ENCODE measurements at regions not wholly inside any gene's neighbourhood (a gene's known extent, or its start where the extent isn't known, plus 50 kb on each side); places are given as distances from the start of the nearest gene placed in this dataset.

- no peak for DNase-seq
Observed at GRCh38 chr2:9156483-9156882, 50.1 kb upstream of the ASAP2 start.

DNA sequence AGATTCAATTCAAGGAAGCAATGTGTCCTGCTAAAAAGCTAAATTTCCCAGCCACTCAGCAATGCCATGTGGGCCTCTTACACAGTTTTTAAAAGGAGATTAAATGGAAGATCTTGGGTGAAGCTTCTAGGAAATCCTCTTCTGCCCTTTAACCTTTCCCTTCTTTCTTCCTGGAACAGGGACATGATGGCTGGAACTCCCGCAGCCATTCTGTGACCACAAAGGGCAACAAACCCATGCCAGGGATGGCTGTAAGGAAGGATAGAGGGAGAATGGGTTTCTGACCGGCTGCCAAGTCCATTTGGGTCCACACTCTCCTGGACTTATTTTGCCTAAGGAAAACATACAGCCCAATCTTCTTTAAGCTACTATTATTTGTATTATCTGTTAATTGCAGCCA lies 52.6 kb upstream of the ASAP2 start:
- DNase-seq, result no peak

GRCh38 chr2:9153643-9153980 lies 53.0 kb upstream of the ASAP2 start:
- DNase-seq, result no peak

- DNase-seq, result no peak
Observed at GRCh38 chr2:9152975-9153642, 53.5 kb upstream of the ASAP2 start.

- no peak for DNase-seq
Observed at GRCh38 chr2:9150906-9151305, 55.7 kb upstream of the ASAP2 start.

DNA sequence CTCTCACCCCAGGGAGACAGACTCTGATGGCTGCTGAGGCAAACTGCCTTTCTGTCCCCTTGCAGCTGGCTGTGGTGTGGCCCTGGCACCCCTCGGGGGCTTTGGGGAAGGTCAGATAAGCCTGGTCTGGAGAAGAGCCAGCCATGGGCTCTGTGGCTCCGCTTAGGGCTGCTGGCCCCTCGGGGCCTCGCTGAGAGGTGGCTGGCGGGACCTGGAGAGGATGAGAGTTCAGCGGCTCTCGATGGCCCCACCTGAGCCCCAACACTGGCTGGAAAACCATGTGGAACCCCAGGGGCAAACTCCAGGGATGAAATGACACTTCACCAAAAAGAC lies 56.1 kb upstream of the ASAP2 start:
- DNase-seq, result no peak

DNA sequence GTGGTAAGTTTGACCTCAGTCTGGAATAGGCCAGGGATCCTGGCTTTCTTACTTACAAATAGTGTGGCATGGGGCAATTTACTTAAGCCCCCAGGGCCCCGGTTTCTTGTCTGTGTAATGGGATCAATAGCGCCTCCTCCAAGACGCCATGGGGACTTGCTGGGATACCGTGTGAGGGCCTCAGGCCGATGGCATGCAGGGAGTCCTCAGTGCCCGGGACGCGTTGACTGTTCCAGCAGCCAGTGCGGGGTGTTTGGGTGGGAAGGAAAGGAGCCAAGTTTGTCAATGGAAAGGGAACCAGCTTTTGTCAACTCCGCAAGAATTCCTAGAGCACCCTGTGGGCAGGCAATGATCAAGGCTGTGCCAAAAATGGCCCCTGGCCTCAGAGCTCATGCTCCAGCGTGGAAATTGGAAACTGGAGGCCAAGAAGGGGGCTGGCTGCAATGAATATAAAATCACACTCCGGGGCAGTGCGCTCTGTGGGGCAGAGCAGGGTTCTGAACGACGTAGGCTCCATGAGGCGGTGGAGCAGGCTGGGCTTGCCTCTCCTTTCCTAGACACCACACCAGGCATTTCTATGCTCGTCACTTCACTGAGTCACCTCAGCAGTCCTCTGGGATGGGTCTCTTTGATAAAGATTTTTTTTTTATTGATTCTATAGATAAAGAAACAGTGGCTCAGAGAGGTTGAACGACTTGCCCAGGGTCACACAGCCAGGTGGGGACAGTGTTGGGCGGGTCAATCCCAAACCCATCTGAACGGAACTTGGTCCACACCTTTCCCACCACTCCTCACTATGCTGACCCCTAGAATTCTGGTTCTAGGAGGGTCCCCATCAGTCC lies 56.7 kb upstream of the ASAP2 start:
- DNase-seq, result no peak

- no peak for DNase-seq
Observed at GRCh38 chr2:9149388-9149660, 57.3 kb upstream of the ASAP2 start.

GRCh38 chr2:9146646-9147045 lies 60.0 kb upstream of the ASAP2 start:
- DNase-seq, result no peak

DNA sequence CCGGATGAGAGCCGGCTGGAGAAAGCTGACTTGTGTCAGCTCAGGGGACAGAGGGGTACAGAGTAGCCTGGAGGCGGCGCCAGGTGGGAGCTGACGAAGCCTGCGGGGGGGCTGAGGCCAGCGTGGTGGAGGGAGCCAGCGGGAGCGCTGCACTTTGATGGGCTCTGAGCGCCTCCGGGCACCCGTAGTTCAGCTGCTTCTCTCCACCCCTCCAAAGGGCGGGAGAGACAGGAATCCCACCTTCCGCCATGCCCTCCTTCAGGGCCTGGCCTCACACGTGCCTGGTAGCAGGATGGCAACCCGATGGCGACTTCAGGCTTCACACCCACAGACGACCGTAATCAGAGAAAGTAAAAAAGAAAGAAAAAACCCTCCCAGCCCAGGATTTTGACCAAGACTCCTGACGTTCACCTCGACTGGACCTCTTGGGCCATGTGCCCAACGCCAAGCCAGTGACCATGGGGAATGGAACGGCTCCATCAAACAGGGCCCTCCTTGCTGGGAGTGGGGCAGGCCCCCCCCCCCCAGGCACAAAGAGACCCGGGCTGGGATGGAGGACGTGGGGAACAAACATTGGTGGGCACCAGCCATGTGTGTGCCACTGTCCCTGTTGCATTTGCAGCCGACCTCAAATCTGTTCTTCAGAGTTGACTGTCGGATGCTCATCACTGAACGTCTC lies 60.7 kb upstream of the ASAP2 start:
- DNase-seq, result no peak

GRCh38 chr2:9145109-9145751 lies 61.4 kb upstream of the ASAP2 start:
- no peak for DNase-seq

DNA sequence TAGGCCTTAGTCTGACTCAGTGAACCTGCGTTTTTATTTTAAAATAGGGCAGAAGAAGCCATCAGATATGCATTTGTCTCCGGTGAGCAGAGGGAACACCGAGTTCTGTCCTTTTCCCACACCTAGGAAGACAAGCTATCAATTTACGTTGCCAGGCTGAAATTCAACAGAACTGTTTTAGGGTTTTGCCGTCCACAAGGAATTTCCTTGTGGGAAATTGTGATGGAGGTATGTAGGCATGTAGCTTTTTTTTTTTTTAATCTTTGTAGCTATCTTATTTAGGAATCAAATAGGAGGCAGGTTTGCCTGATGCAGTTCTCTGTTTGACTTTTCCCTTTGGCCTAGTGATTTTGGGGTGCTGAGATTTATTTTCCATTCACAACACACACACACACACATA lies 62.0 kb upstream of the ASAP2 start:
- no peak for DNase-seq

DNA sequence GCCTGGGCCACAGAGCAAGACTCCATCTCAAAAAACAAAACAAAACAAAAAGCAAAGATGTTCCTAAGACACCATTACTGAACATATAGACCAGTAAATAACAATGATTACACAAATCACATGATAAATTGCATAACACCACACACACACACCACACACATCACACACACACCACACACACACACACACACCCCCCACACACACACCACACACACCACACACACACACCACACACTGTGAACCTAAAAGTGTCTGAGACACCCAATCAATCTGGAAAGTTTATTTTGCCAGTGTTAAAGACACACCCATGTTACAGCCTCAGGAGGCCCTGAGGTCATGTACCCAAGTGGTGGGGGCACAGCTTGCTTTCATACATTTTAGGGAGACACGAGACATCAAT lies 62.6 kb upstream of the ASAP2 start:
- DNase-seq, result no peak

DNA sequence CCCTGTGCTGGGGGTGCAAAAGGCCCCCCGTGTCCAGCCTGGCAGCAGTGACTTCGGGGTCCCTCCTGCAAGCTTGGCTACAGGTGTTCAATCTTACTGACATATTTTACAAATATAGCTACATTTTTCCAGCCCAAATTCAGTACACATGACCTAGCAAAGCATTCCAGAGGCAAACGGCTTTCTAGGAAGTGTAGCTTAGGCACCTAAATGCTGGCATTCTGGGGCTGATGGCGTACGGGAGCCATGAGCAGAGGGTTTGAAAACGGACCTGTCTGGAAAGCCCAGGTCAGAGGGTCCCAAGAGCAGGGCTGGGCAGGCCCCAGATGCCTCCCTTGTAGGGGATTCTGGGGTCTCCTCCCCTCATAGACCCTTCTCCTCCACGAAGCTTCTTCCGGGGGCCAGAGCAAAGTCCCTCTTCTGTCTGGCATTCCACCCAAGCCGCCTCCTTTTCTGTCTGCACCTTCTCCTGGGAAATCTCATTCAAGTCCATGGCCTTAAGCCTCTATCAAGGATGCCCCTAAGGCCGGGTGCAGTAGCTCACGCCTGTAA lies 63.3 kb upstream of the ASAP2 start:
- no peak for DNase-seq

DNA sequence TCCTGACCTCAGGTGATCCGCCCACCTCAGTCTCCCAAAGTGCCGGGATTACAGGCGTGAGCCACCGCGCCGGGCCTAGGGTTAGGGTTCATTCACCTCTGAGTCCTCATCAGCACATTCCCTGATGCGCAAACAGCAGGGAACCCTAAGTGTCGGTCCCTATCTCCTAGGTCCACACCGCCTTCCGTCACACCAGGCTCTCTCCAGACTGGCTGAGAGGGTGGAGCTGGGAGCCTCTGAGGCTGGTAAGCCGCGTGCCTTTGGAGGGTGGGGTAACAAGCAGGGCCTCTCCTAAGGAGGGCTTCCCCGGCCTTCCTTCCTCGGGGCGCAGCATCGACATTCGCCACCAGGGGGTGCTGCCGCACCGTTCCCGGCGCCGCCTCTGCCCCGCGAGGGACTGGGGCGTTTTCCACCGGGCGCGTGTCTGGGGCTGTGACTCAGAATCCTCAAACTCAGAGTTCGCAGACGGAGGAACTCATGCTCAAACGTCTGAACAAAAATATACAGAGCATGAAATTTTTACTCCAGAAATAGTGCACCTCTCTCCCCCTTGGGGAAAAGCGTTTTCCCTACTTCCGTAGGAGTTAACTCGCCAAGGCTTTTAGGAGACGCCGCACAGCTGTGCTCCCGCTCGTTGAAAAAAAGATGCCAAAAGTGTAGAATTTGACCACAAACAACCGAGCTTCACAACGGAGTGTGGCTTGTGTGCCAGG lies 63.9 kb upstream of the ASAP2 start:
- DNase-seq, result peak; percentile 84

DNA sequence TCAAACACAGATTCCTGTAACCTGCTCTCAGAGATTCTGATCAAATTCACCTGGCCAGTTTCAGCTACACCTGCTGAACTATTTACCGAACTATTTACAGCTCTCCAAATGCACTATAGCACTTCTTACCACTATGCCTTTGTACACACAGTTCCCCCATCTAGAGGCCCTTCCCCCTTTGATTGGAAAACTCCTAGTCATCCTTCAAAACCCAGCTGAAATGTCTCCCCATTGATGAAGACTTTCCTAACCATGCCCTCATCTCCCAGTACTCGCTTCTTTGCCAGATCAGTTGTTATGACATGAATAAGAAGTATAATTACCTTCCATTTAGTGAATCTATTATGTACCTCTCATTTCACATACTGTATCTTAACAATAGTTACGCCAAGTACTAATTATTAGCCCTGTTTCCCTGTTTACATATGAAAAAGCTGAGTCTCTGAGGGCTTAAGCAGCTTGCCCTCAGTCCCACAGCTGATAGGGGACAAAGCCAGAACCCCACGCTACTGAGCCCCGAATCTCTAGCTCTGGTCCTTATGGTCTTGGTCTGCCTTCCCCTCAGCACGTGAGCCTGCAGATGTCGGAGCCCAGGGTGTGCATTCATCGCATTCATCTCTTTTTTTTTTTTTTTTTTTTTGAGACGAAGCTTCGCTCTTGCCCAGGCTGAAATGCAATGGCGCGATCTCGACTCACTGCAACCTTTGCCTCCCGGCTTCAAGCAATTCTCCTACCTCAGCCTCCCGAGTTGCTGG lies 64.7 kb upstream of the ASAP2 start:
- DNase-seq, result no peak

- no peak for DNase-seq
Observed at GRCh38 chr2:9141091-9141667, 65.4 kb upstream of the ASAP2 start.

- DNase-seq, result no peak
Observed at GRCh38 chr2:9140645-9141044, 66.0 kb upstream of the ASAP2 start.

DNA sequence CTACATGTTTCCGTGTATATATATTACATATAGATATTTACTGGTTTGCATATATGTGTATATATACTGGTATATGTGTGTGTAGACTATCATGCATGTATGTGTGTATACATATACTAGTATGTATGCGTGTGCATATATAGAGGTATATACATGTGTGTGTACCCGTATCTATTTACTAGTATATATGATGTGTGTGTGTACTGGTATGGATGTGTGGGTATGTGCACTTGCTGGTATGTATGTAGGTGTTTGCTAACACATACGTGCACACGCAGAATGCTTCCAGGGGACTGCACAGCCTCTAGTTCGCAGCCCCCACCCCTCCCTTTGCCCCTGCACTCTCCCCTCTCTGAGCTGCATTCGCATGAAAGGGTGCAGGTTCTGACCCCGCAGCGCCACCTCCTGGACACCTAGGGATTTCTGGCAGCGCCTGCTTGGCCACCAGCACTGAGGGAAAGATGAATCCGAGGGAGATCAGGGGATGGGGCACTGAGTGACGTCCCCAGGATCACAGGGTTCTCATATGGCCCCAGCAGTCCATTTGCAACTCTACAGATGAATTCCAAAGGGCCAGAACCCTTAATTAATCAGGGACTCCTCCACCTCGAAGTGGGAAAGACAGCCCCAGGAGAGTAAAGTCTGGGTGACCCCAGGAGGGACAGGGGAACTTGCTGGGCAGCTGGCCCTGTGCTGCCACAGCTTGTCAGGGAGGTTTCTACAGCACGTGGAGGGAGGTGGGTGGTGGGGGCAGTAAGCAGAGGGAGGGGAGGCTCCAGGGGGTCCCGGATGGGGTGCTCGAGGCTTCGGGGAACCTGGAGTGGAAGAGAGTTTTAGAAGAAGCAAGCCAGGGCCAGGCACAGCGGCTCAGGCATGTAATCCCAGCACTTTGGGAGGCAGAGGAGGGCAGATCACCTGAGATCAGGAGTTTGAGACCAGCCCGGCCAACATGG lies 66.8 kb upstream of the ASAP2 start:
- peak; percentile 73 for DNase-seq

DNA sequence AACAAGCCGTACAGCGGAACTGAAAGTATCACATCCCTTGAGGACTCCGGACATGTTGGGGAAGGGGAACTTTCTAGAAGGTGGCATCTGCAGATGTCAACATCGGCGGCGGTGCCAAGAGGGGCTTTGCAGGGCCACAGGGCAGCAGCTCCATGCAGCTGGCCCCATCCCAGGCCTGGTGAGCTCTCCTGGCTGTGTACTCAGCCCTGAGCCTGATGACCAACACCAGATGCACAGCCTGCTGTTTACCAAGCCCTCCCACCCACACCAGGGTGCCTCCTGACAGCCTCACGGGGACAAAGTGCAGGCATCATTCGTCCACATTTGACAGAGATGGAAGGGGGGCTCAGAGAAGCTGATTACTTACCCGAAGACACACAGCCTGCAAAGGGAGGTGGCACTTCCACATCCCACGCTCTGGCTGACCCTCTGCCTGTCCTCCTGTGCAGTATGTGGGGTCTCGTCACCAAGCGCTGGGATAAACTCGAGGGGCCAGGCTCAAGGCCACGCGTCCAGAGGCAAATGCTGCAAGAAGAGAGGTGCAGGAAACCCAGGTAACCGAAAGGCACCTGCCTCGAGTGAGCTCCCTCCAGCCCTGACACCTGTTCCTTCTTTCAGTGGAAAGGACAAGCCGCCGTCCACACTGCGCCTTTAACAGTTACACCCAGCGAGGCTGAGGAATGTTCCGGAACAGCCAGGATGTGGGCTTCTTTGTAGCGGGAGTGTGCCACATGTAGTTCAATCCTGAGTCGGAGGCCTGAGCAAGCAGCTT lies 69.0 kb upstream of the ASAP2 start:
- no peak for DNase-seq
